Medulla oblongata (tissue), 1 donor: ENCODE measurements at regions not wholly inside any gene's neighbourhood (a gene's known extent, or its start where the extent isn't known, plus 50 kb on each side); places are given as distances from the start of the nearest gene placed in this dataset.
"Not testable (repeated sequence)": the region's sequence is repeated elsewhere in the genome, so short reads cannot be mapped to it uniquely, and the experiment has no call there.

Experiments
- DNase-seq: peaks from one replicate; pipeline ENCODE4 v3.0.0-alpha.2; 2015; ENCODE audit errors: extremely low spot score

- DNase-seq: no peak
These were observed 187.9 kb upstream of the SMIM30 start for GRCh38 chr7:113306302-113306701.

DNA sequence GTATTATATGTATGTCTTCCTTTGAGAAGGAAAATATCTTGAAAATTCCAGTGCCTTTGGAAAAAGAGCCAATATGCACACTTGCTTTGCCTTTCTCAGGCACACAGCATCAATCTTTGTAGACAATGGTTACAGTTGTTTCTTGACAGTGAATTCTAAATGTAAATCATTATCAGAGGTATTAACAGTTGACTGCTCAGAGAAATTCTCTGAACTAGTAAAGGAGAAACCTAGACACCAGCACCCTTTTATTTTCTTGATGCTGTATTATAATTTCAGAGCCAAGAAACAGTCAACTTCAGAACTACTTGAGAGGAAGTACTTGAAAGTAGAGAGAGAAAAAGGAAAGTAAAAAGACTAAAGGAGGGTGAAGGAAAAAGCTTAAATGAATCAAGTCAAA, 185.8 kb upstream of the SMIM30 start:
- DNase-seq: no peak

DNA sequence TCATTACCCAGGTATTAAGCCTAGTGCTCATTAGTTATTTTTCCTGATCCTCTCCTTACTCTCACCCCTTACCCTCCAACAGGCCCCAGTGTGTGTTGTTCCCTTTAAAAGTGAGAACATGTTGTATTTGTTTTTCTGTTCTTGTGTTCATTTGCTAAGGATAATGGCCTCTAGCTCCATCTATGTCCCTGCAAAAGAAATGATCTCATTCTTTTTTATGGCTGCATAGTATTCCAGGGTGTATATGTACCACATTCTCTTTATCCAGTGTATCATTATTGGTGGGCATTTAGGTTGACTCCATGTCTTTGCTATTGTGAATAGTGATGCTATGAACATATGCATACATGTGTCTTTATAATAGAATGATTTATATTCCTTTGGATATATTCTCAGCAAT, 185.0 kb upstream of the SMIM30 start:
- not testable (repeated sequence) for DNase-seq

GRCh38 chr7:113301983-113302382, 183.6 kb upstream of the SMIM30 start:
- no peak for DNase-seq

GRCh38 chr7:113301141-113301540, 182.8 kb upstream of the SMIM30 start:
- no peak for DNase-seq

DNA sequence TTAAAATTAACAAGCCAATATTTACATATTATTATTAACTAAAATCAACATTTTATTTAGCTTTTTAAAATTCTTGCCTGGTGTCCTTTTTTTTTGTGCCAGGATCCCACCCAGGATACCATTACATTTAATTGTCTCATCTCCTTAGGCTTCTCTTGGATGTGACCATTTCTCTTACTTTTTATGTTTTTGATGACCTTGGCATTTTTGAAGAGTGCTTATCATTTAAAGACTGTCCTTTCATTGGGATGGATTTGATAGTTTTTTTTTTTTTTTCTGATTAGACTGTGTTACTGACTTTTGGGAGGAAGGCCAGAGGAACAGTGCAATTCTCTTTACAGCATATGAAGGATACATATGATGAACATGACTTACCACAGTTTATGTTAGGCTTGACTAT, 181.4 kb upstream of the SMIM30 start:
- DNase-seq: no peak

DNA sequence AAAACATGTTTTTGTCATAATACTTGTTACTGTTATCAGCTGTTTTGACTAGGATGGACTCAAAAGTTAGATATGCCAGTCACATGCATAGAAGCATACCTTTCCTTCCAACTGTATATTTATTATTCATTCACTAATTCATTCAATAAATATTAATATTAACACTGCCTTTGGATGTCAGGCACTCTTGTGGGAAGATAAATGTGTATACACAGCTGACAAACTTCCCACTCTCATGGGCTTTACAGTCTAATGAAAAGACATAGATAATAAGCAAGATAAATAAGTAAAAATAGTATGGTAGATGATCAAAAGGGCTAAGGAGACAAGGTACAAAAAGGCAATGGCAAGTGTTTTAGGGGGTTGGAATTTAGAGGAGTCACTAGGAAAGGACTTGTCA, 180.1 kb upstream of the SMIM30 start:
- DNase-seq: no peak

DNA sequence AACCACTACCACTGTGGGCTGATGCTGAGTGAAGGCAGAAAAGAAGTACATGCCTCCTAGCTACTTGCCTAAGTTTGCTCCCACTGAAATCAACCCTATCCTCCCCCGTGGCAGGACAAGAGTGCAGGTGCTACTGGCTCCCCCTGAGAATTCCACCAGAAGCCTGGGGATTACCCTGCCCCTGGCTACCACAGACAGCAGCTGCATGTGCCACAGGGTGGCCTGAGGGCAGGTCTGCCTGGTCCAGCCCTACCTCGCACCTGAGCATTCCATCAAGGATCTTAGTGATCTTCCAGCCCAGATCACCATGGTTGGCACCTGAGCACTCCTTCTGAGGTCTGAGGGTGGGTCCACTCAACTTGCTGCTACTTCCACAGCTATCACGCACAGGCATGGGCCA, 176.4 kb upstream of the SMIM30 start:
- no peak for DNase-seq

- no peak for DNase-seq
These were observed 173.8 kb upstream of the SMIM30 start for GRCh38 chr7:113292105-113292504.

DNA sequence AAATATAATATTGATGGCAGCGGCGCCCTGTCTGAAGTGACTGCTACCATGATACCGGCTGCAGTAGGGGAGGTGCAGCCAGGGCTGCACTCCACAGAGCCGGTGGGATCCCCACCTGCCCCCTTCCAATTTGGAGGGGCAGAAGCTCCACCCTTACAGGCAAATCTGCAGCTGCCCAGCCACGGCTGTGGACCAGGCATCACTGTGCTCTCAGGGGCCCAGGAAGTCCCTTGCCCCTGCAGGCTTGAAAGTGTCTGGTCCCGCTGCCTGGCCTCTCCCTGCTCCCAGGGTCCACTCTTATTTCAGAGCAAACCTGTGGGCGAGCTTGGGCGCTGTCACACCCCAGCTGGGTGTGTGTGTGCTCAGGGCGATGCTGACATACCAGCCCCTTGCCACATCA, 172.7 kb upstream of the SMIM30 start:
- DNase-seq: no peak

DNA sequence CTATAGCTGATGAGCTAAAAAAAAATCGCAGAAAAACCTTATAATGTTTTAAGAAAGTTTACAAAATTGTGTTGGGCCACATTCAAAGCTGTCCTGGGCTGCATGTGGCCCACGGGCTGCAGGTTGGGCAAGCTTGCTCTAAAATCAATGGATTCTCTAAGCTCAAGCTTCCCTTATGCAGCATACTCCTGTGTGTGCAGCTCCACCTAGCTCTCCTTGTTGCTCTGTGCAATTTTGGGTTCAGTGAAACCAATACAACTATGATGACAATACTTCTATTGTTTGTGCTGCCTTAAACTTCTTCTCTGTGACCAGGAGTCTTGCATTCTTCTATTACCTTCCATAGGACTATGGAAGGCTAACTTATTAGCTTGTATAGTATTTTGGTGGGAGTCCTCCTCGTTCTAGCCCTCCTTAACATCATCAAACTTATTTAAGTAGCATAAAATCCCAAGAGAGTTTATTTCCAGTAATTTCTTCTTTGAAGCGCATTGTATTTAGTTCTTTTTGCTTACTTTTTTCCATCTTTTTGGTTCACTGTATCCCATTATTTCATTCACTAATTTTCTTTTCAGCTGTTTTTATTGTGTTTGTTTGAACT, 170.9 kb upstream of the SMIM30 start:
- DNase-seq: no peak

GRCh38 chr7:113285411-113285810, 167.1 kb upstream of the SMIM30 start:
- no peak for DNase-seq

DNA sequence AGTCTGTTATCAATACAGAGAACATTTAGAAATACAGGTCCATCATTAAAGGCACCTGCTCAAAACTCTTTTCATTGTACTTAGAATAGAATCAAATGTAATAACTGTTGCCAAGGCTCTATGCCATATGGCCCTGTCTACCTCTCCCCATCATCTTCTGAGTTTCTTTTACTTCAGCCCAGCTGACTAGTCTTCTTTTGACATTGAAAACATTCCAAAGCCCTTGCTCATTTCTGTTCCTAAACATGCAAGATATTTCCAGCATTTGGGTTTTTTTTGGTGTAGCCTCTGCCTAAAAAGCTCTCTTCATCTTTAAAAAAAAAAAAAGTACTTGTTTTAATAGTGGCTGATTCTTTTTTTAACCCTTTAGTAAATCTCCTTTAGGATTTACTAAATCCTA, 165.5 kb upstream of the SMIM30 start:
- DNase-seq: no peak

- no peak for DNase-seq
These were observed 164.5 kb upstream of the SMIM30 start for GRCh38 chr7:113282875-113283274.

DNA sequence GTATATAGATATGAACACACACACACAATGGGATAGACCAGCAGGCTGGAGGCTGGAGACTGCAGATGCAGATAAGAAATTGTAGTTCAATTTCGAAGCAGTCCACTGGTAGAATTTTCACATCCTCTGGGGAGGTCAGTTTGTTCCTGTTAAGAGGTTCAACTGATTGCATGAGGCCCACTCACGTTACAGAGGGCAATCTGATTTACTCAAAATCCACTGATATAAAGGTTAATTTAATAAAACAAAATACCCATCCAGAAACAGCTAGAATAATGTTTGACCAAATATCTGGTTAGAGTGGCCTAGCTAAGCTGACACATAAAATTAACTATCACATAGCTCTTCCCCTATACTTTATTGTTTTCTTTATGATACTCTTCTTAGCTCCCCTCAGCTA, 162.9 kb upstream of the SMIM30 start:
- DNase-seq: no peak

GRCh38 chr7:113279256-113279655, 160.9 kb upstream of the SMIM30 start:
- no peak for DNase-seq

GRCh38 chr7:113270790-113271189, 152.4 kb upstream of the SMIM30 start:
- no peak for DNase-seq

GRCh38 chr7:113269592-113269991, 151.2 kb upstream of the SMIM30 start:
- not testable (repeated sequence) for DNase-seq

- DNase-seq: no peak
These were observed 150.4 kb upstream of the SMIM30 start for GRCh38 chr7:113268757-113269156.

GRCh38 chr7:113267885-113268284, 149.5 kb upstream of the SMIM30 start:
- no peak for DNase-seq

GRCh38 chr7:113267271-113267670, 148.9 kb upstream of the SMIM30 start:
- no peak for DNase-seq

- DNase-seq: no peak
These were observed 145.4 kb upstream of the SMIM30 start for GRCh38 chr7:113263749-113264148.

GRCh38 chr7:113263215-113263742, 144.9 kb upstream of the SMIM30 start:
- not testable (repeated sequence) for DNase-seq

DNA sequence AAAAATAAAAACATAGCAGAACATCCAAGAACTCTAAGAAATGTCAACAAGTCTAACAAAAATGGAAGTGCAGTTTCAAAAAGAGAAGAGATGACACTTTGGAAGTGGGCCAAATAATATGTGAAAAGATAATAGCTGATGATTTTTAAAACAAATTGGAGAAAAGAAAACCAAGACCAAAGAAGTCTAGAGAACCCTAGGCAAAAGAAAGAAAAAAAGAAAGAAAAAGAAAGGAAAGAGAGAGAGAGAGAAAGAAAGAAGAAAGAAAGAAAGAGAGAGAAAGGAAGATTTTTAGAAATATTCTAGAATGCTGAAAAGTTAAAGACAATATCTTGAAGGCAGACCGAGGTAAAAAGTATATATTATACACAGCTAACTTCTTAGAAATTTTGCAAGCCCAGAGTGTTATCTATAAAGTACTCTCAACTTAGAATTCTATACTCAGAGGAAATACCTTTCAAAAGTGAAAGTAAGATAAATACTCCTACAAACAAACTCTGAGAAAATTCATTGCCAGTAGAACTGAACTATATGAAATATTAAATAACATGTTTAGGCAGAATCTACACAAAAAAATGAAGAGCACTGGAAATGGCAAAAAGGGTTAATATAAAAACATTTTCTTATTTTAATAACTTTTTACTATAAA, 138.7 kb upstream of the SMIM30 start:
- DNase-seq: no peak
